HG02610 (cell line): ENCODE measurements at regions not wholly inside any gene's neighbourhood (a gene's known extent, or its start where the extent isn't known, plus 50 kb on each side); places are given as distances from the start of the nearest gene placed in this dataset.
"Not testable (repeated sequence)": the region's sequence is repeated elsewhere in the genome, so short reads cannot be mapped to it uniquely, and the experiment has no call there.

Source experiments
- ATAC-seq: cut with Tn5 transposase; IDR thresholded peaks from one replicate; pipeline ENCODE4 v1.9.1; 2021; ENCODE audit warnings: mild to moderate bottlenecking, moderate library complexity; ENCODE audit not compliant: unreplicated experiment

- ATAC-seq: no peak
Observed at GRCh38 chr2:129499747-129500146, 479.7 kb upstream of the RAB6C start.

GRCh38 chr2:129502781-129503180 lies 476.7 kb upstream of the RAB6C start:
- no peak for ATAC-seq

GRCh38 chr2:129504646-129505045 lies 474.8 kb upstream of the RAB6C start:
- no peak for ATAC-seq

GRCh38 chr2:129518937-129519336 lies 460.5 kb upstream of the RAB6C start:
- ATAC-seq: no peak

GRCh38 chr2:129532158-129532557 lies 447.3 kb upstream of the RAB6C start:
- ATAC-seq: not testable (repeated sequence)

GRCh38 chr2:129548880-129549279 lies 430.6 kb upstream of the RAB6C start:
- no peak for ATAC-seq

GRCh38 chr2:129550536-129550935 lies 428.9 kb upstream of the RAB6C start:
- ATAC-seq: no peak

GRCh38 chr2:129554373-129554772 lies 425.1 kb upstream of the RAB6C start:
- no peak for ATAC-seq

- no peak for ATAC-seq
Observed at GRCh38 chr2:129559101-129559500, 420.4 kb upstream of the RAB6C start.

- no peak for ATAC-seq
Observed at GRCh38 chr2:129565551-129566109, 413.8 kb upstream of the RAB6C start.

- ATAC-seq: not testable (repeated sequence)
Observed at GRCh38 chr2:129570812-129571211, 408.7 kb upstream of the RAB6C start.

- no peak for ATAC-seq
Observed at GRCh38 chr2:129575431-129575830, 404.0 kb upstream of the RAB6C start.

- ATAC-seq: no peak
Observed at GRCh38 chr2:129575880-129576279, 403.6 kb upstream of the RAB6C start.

- ATAC-seq: no peak
Observed at GRCh38 chr2:129580001-129580400, 399.5 kb upstream of the RAB6C start.

- no peak for ATAC-seq
Observed at GRCh38 chr2:129585760-129586159, 393.7 kb upstream of the RAB6C start.

GRCh38 chr2:129587426-129588064 lies 391.9 kb upstream of the RAB6C start:
- ATAC-seq: no peak

- no peak for ATAC-seq
Observed at GRCh38 chr2:129604560-129604959, 374.9 kb upstream of the RAB6C start.

- ATAC-seq: no peak
Observed at GRCh38 chr2:129605646-129606045, 373.8 kb upstream of the RAB6C start.

- no peak for ATAC-seq
Observed at GRCh38 chr2:129606496-129607270, 372.8 kb upstream of the RAB6C start.

GRCh38 chr2:129609224-129609623 lies 370.2 kb upstream of the RAB6C start:
- ATAC-seq: no peak

- no peak for ATAC-seq
Observed at GRCh38 chr2:129610766-129611165, 368.7 kb upstream of the RAB6C start.

- no peak for ATAC-seq
Observed at GRCh38 chr2:129611471-129611870, 368.0 kb upstream of the RAB6C start.
